H9 (cell line): ENCODE measurements at regions not wholly inside any gene's neighbourhood (a gene's known extent, or its start where the extent isn't known, plus 50 kb on each side); places are given as distances from the start of the nearest gene placed in this dataset.

ENCODE experiments used
- DNase-seq: peaks from one replicate; pipeline ENCODE4 v3.0.0-alpha.2; 2017
- H2AFZ ChIP-seq: one replicate; pipeline ENCODE4 v1.6.1; 2013; ENCODE audit warnings: mild to moderate bottlenecking, low read length, control low read depth, moderate library complexity
- H2AK5ac ChIP-seq: 2 replicates; pipeline ENCODE4 v1.6.1; 2013; ENCODE audit warnings: low read length, control low read depth, mixed read lengths; ENCODE audit not compliant: insufficient read length
- H2BK120ac ChIP-seq: one replicate; pipeline ENCODE4 v1.6.1; 2013; ENCODE audit warnings: low read depth, mild to moderate bottlenecking, low read length, control low read depth, inconsistent platforms; ENCODE audit not compliant: poor library complexity, severe bottlenecking
- H2BK12ac ChIP-seq: 2 replicates; pipeline ENCODE4 v1.6.1; 2013; ENCODE audit warnings: low read length, control low read depth, mixed read lengths, low read depth; ENCODE audit not compliant: insufficient read length
- H2BK15ac ChIP-seq: 2 replicates; pipeline ENCODE4 v1.6.1; 2013; ENCODE audit warnings: low read depth, low read length, control low read depth
- H2BK20ac ChIP-seq: one replicate; pipeline ENCODE4 v1.6.1; 2013; ENCODE audit warnings: low read depth, mild to moderate bottlenecking, low read length, control low read depth, inconsistent platforms; ENCODE audit not compliant: poor library complexity, severe bottlenecking
- H2BK5ac ChIP-seq: 2 replicates; pipeline ENCODE4 v1.6.1; 2013; ENCODE audit warnings: low read length, control low read depth, mixed read lengths; ENCODE audit not compliant: insufficient read length
- H3K14ac ChIP-seq: 2 replicates; pipeline ENCODE4 v1.6.1; 2013; ENCODE audit warnings: low read length, control low read depth; ENCODE audit not compliant: insufficient read depth
- H3K18ac ChIP-seq: 2 replicates; pipeline ENCODE4 v1.6.1; 2013; ENCODE audit warnings: low read depth, mild to moderate bottlenecking, mixed read lengths, low read length, control low read depth; ENCODE audit not compliant: insufficient read length
- H3K23ac ChIP-seq: 2 replicates; pipeline ENCODE4 v1.6.1; 2013; ENCODE audit warnings: low read length, control low read depth, mixed read lengths, low read depth; ENCODE audit not compliant: insufficient read length
- H3K23me2 ChIP-seq: 2 replicates; pipeline ENCODE4 v1.6.1; 2013; ENCODE audit warnings: low read depth, mild to moderate bottlenecking, mixed read lengths, low read length, control low read depth; ENCODE audit not compliant: insufficient read length, poor library complexity, severe bottlenecking
- H3K27ac ChIP-seq: 2 replicates; pipeline ENCODE4 v1.5.1; 2013; ENCODE audit warnings: low read length, control low read depth, mixed read lengths, low read depth; ENCODE audit not compliant: insufficient read length
- H3K27me3 ChIP-seq: 2 replicates; pipeline ENCODE4 v1.6.1; 2013; ENCODE audit warnings: low read length, control low read depth, inconsistent platforms; ENCODE audit not compliant: insufficient read depth
- H3K4ac ChIP-seq: 2 replicates; pipeline ENCODE4 v1.6.1; 2013; ENCODE audit warnings: low read depth, mild to moderate bottlenecking, control low read depth, inconsistent platforms, low read length, moderate library complexity
- H3K4me1 ChIP-seq: 2 replicates; pipeline ENCODE4 v1.6.1; 2013; ENCODE audit warnings: low read length, control low read depth, inconsistent platforms; ENCODE audit not compliant: insufficient read depth
- H3K4me2 ChIP-seq: 2 replicates; pipeline ENCODE4 v1.6.1; 2013; ENCODE audit warnings: low read length, control low read depth, mixed read lengths; ENCODE audit not compliant: insufficient read length, insufficient read depth
- H3K56ac ChIP-seq: 2 replicates; pipeline ENCODE4 v1.6.1; 2013; ENCODE audit warnings: low read depth, mild to moderate bottlenecking, mixed read lengths, low read length, control low read depth; ENCODE audit not compliant: insufficient read length
- H3K79me1 ChIP-seq: 2 replicates; pipeline ENCODE4 v1.6.1; 2013; ENCODE audit warnings: low read depth, mild to moderate bottlenecking, moderate library complexity, low read length, control low read depth, inconsistent platforms; ENCODE audit not compliant: insufficient read depth, poor library complexity, severe bottlenecking
- H3K79me2 ChIP-seq: 2 replicates; pipeline ENCODE4 v1.6.1; 2013; ENCODE audit warnings: low read length, control low read depth, inconsistent platforms; ENCODE audit not compliant: insufficient read depth
- H3K9ac ChIP-seq: 2 replicates; pipeline ENCODE4 v1.6.1; 2013; ENCODE audit warnings: low read length, control low read depth, mixed read lengths; ENCODE audit not compliant: insufficient read length; ENCODE audit errors: extremely low read depth
- H3K9me3 ChIP-seq: one replicate; pipeline ENCODE4 v1.6.1; 2013; ENCODE audit warnings: low read depth, low read length, inconsistent platforms; ENCODE audit not compliant: control insufficient read depth
- H3T11ph ChIP-seq: one replicate; pipeline ENCODE4 v1.6.1; 2013; ENCODE audit warnings: mild to moderate bottlenecking, low read length, control low read depth, inconsistent platforms
- H4K20me1 ChIP-seq: one replicate; pipeline ENCODE4 v1.6.1; 2013; ENCODE audit not compliant: control insufficient read depth, insufficient read length, insufficient read depth
- H4K5ac ChIP-seq: 2 replicates; pipeline ENCODE4 v1.6.1; 2013; ENCODE audit warnings: low read depth, mild to moderate bottlenecking, mixed read lengths, low read length, control low read depth; ENCODE audit not compliant: insufficient read length
- H4K8ac ChIP-seq: replicated peaks from 2 replicates; pipeline ENCODE4 v1.6.1; 2013; ENCODE audit warnings: low read length, control low read depth, mixed read lengths, low read depth; ENCODE audit not compliant: insufficient read length
- H4K91ac ChIP-seq: 2 replicates; pipeline ENCODE4 v1.6.1; 2013; ENCODE audit warnings: low read depth, mild to moderate bottlenecking, moderate library complexity, mixed read lengths, low read length, control low read depth; ENCODE audit not compliant: insufficient read length
- H3K27ac Mint-ChIP-seq, 3 experiments: 2 replicates in 2 of 3; 3 replicates in 1 of 3; pipeline ENCODE4 v1.8.0; 2020 to 2021; ENCODE audit warnings: mixed read lengths in 3 of 3, mild to moderate bottlenecking in 1 of 3, moderate library complexity in 1 of 3
- H3K27me3 Mint-ChIP-seq: 2 replicates; pipeline ENCODE4 v1.8.0; 2021; ENCODE audit warnings: low read depth, mild to moderate bottlenecking, moderate library complexity, mixed read lengths
- H3K36me3 Mint-ChIP-seq, 3 experiments: 2 replicates in 2 of 3; 3 replicates in 1 of 3; pipeline ENCODE4 v1.8.0; 2020 to 2021; ENCODE audit warnings: low read depth in 3 of 3, mixed read lengths in 3 of 3; ENCODE audit not compliant: insufficient read depth in 1 of 3
- H3K4me1 Mint-ChIP-seq, 2 experiments: 2 replicates each; pipeline ENCODE4 v1.8.0; 2020; ENCODE audit warnings: mixed read lengths in 2 of 2
- H3K4me3 Mint-ChIP-seq, 2 experiments: 2 replicates in 1 of 2; 3 replicates in 1 of 2; pipeline ENCODE4 v1.8.0; 2020 to 2021; ENCODE audit warnings: mild to moderate bottlenecking in 2 of 2, mixed read lengths in 2 of 2, moderate library complexity in 1 of 2
- H3K9me3 Mint-ChIP-seq, 2 experiments: 2 replicates in 1 of 2; 3 replicates in 1 of 2; pipeline ENCODE4 v1.8.0; 2020; ENCODE audit warnings: mild to moderate bottlenecking in 2 of 2, mixed read lengths in 2 of 2, moderate library complexity in 1 of 2
- CTCF ChIP-seq: fragments of 200-600 bp; sonication (generic); conservative IDR thresholded peaks from 3 replicates; pipeline ENCODE4 v1.8.0; 2021; ENCODE audit warnings: antibody characterized with exemption, mild to moderate bottlenecking
- WGBS: extraction: QIAGEN DNeasy Blood & Tissue Kit; methylation state at CpG from one replicate; pipeline ENCODE4 v1.1.7; 2013; ENCODE audit warnings: missing lambda C conversion rate, low lambda C conversion rate, mixed read lengths; ENCODE audit not compliant: insufficient read length; ENCODE audit errors: extremely low coverage; 5-methylcytosine and 5-hydroxymethylcytosine counted together

- WGBS: no CpG with 5 or more reads among the region's 3 CpGs
- no peak overlapping the region for H4K8ac ChIP-seq
- no peak overlapping the region for H2BK5ac ChIP-seq
- H3K27ac ChIP-seq: no peak overlapping the region
- no peak overlapping the region for H2BK20ac ChIP-seq
- H3K4ac ChIP-seq: no peak overlapping the region
- no peak overlapping the region for H2BK120ac ChIP-seq
- H3K36me3 Mint-ChIP-seq: peaks cover 0 to 3% (median 0%) of the 10 kb centered on the region in 3 experiments; a peak in 1 of 7 replicates
- H3K9me3 ChIP-seq: no peaks in the 10 kb centered on the region
- H4K91ac ChIP-seq: no peak overlapping the region
- H3K18ac ChIP-seq: no peak overlapping the region
- H3K14ac ChIP-seq: no peak overlapping the region; the same call in 1 of the 2 replicates
- no peak overlapping the region for H3K23ac ChIP-seq
- H3K27me3 Mint-ChIP-seq: peaks cover 19% of the 10 kb centered on the region
- H3K9me3 Mint-ChIP-seq: no peaks in the 10 kb centered on the region
- no peak overlapping the region for H2BK15ac ChIP-seq
- H3K79me2 ChIP-seq: no peaks in the 10 kb centered on the region
- TF ChIP-seq CTCF: no peak
- H3K4me2 ChIP-seq: no peak overlapping the region
- H3K4me1 Mint-ChIP-seq: peaks cover 4 to 13% of the 10 kb centered on the region in 2 experiments
- no peak overlapping the region for H3K9ac ChIP-seq
- no peak overlapping the region for H2BK12ac ChIP-seq
- no peaks in the 10 kb centered on the region for H3K4me1 ChIP-seq
- H3K23me2 ChIP-seq: no peaks in the 10 kb centered on the region
- H4K5ac ChIP-seq: no peak overlapping the region
- H3K79me1 ChIP-seq: no peaks in the 10 kb centered on the region
- no peak overlapping the region for H3K4me3 Mint-ChIP-seq
- H3K27ac Mint-ChIP-seq: no peak overlapping the region
- DNase-seq: no peak
- no peak overlapping the region for H3K56ac ChIP-seq
- H4K20me1 ChIP-seq: no peaks in the 10 kb centered on the region
- H3K27me3 ChIP-seq: no peaks in the 10 kb centered on the region; the same call in 1 of the 2 replicates
- no peak overlapping the region for H2AFZ ChIP-seq
- H2AK5ac ChIP-seq: no peak overlapping the region
- no peak overlapping the region for H3T11ph ChIP-seq
Measured at GRCh38 chr10:113319479-113319878, 233.4 kb upstream of the HABP2 start.
